ENCODE measurements at regions not wholly inside any gene's neighbourhood (a gene's known extent, or its start where the extent isn't known, plus 50 kb on each side); places are given as distances from the start of the nearest gene placed in this dataset.

- H3K27ac ChIP-seq (ENCODE audit: low read depth, low read length, poor library complexity, severe bottlenecking), result no peak overlapping the region
- ChIA-PET POLR2A (ENCODE audit: low non-redundant PET) (no interaction called here), CTCF (no interaction called here)
- no peaks in the 10 kb centered on the region for H3K4me1 ChIP-seq (ENCODE audit: insufficient read depth, low read length, poor library complexity, severe bottlenecking)
- DNase-seq (ENCODE audit: low spot score), result no peak
- H3K4me3 ChIP-seq (ENCODE audit: low read depth, low read length, poor library complexity, severe bottlenecking), result no peak overlapping the region
- H3K36me3 ChIP-seq (ENCODE audit: insufficient read depth, low read length, poor library complexity, severe bottlenecking), result no peaks in the 10 kb centered on the region
- TF ChIP-seq CTCF (conservative IDR thresholded peaks at IDR 0.05; ENCODE audit: low read depth, low read length), result no peak
- H3K9me3 ChIP-seq (ENCODE audit: low read depth, low read length, poor library complexity, severe bottlenecking), result no peaks in the 10 kb centered on the region
- BruUV-seq (replicated peaks), result no TSS peak
- H3K27me3 ChIP-seq (replicated peaks; ENCODE audit: insufficient read depth, low read depth, low read length, poor library complexity), result no peaks in the 10 kb centered on the region
- intact Hi-C loops (cut with micrococcal nuclease; ENCODE audit: unreplicated experiment), result no loop called here
These were observed 60.8 kb upstream of the CTSC start for GRCh38 chr11:88398372-88398771.

GRCh38 chr11:88390254-88390653 lies 52.7 kb upstream of the CTSC start:
- Histone ChIP-seq H3K36me3 (ENCODE audit: insufficient read depth, low read length, poor library complexity, severe bottlenecking) (no peaks in the 10 kb centered on the region), H3K27me3 (replicated peaks; ENCODE audit: insufficient read depth, low read depth, low read length, poor library complexity) (no peaks in the 10 kb centered on the region), H3K9me3 (ENCODE audit: low read depth, low read length, poor library complexity, severe bottlenecking) (no peaks in the 10 kb centered on the region), H3K4me3 (ENCODE audit: low read depth, low read length, poor library complexity, severe bottlenecking) (no peak overlapping the region), H3K4me1 (ENCODE audit: insufficient read depth, low read length, poor library complexity, severe bottlenecking) (no peaks in the 10 kb centered on the region), H3K27ac (ENCODE audit: low read depth, low read length, poor library complexity, severe bottlenecking) (no peak overlapping the region)
- intact Hi-C loops (cut with micrococcal nuclease; ENCODE audit: unreplicated experiment), result no loop called here
- CTCF ChIA-PET, result no interaction called here
- no TSS peak for BruUV-seq (replicated peaks)
- no peak for TF ChIP-seq EZH2 (IDR thresholded peaks at IDR 0.05; ENCODE audit: borderline replicate concordance, low read depth, low read length, poor library complexity, severe bottlenecking)
- no peak for TF ChIP-seq CTCF (conservative IDR thresholded peaks at IDR 0.05; ENCODE audit: low read depth, low read length)
- no peak for DNase-seq (ENCODE audit: low spot score)
- POLR2A ChIA-PET (ENCODE audit: low non-redundant PET), result no interaction called here

- no TSS peak for BruUV-seq (replicated peaks)
These were observed 50.4 kb upstream of the CTSC start for GRCh38 chr11:88387957-88388356.

More at GRCh38 chr11:88387957-88388356, 50.4 kb upstream of the CTSC start:
- H3K9me3 ChIP-seq (ENCODE audit: low read depth, low read length, poor library complexity, severe bottlenecking), result no peaks in the 10 kb centered on the region
- no peak for TF ChIP-seq EZH2 (IDR thresholded peaks at IDR 0.05; ENCODE audit: borderline replicate concordance, low read depth, low read length, poor library complexity, severe bottlenecking)
- TF ChIP-seq CTCF (conservative IDR thresholded peaks at IDR 0.05; ENCODE audit: low read depth, low read length), result no peak
- H3K27me3 ChIP-seq (replicated peaks; ENCODE audit: insufficient read depth, low read depth, low read length, poor library complexity), result no peaks in the 10 kb centered on the region
- H3K4me3 ChIP-seq (ENCODE audit: low read depth, low read length, poor library complexity, severe bottlenecking), result no peak overlapping the region
- H3K4me1 ChIP-seq (ENCODE audit: insufficient read depth, low read length, poor library complexity, severe bottlenecking), result no peaks in the 10 kb centered on the region
- no peaks in the 10 kb centered on the region for H3K36me3 ChIP-seq (ENCODE audit: insufficient read depth, low read length, poor library complexity, severe bottlenecking)
- no peak overlapping the region for H3K27ac ChIP-seq (ENCODE audit: low read depth, low read length, poor library complexity, severe bottlenecking)
- intact Hi-C loops (cut with micrococcal nuclease; ENCODE audit: unreplicated experiment), result no loop called here
- ChIA-PET CTCF (no interaction called here), POLR2A (ENCODE audit: low non-redundant PET) (no interaction called here)
- no peak for DNase-seq (ENCODE audit: low spot score)
